ENCODE measurements at regions not wholly inside any gene's neighbourhood (a gene's known extent, or its start where the extent isn't known, plus 50 kb on each side); places are given as distances from the start of the nearest gene placed in this dataset.

DNA sequence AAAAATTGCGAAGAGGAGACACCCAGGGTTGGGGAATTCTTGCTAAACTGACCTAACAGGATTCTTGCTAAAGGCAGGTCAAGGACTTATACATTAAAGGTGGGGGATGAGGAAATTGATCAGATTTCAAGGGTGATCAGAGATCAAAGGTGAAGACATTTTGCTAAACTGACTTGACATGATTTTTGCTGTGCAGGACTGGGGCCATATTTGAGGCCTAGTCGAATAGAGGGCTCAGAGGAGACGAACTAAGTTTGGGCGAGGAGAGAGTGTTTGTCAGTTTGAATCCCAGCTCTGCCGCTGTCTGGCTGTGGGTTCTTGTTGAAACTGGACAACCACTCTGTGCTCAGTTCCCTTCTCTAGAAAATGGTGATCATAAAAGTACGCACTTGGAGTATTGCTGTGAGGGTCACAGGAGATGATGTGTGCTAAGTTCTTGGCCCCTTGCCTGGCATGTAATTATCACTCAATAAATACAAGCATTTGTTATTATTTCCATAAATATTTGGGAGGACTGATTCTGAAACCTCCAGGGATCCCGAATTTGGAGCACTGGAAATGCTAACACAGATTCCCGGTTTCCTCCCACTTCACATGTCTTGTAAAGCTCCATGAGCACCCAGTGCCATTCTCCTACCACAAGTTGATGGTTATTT is 364.8 kb upstream of the PROK2 start:
- Histone ChIP-seq H3K27ac (replicated peaks; ENCODE audit: low read length) (no peak overlapping the region), H2BK15ac (ENCODE audit: low read length) (no peak overlapping the region), H2BK5ac (ENCODE audit: low read length) (no peak overlapping the region), H3K9me3 (replicated peaks in 1 of 2; ENCODE audit: control insufficient read depth in 2 of 2, insufficient read depth in 1 of 2, low read depth in 1 of 2, low read length in 2 of 2) (peaks cover 0 to 2% of the 10 kb centered on the region in 2 donors), H2BK12ac (ENCODE audit: low read length) (no peak overlapping the region), H3K4ac (ENCODE audit: low read length) (no peak overlapping the region), H4K91ac (ENCODE audit: low read depth, low read length, poor library complexity) (no peak overlapping the region), H3K14ac (ENCODE audit: low read length) (no peak overlapping the region), H2BK120ac (ENCODE audit: low read depth, low read length) (no peak overlapping the region), H4K8ac (ENCODE audit: low read depth, low read length) (no peak overlapping the region), H3K36me3 (replicated peaks in 1 of 2; ENCODE audit: control insufficient read depth in 2 of 2, insufficient read depth in 2 of 2, low read length in 2 of 2) (no peaks in the 10 kb centered on the region), H3K9ac (ENCODE audit: low read depth, low read length, poor library complexity) (no peak overlapping the region), H3K18ac (ENCODE audit: low read length) (no peak overlapping the region), H3K4me2 (ENCODE audit: insufficient read depth, low read length, poor library complexity, severe bottlenecking) (no peak overlapping the region), H3K79me1 (ENCODE audit: low read depth, low read length) (no peaks in the 10 kb centered on the region), H3K23ac (ENCODE audit: low read depth, low read length, poor library complexity) (no peak overlapping the region), H3K4me1 (ENCODE audit: control insufficient read depth in 2 of 2, insufficient read depth in 1 of 2, low read depth in 1 of 2, low read length in 2 of 2) (peaks cover 1 to 4% of the 10 kb centered on the region in 2 donors), H3K27me3 (ENCODE audit: control insufficient read depth in 3 of 3, insufficient read depth in 3 of 3, low read depth in 1 of 3, low read length in 3 of 3) (no peaks in the 10 kb centered on the region), H2AK5ac (ENCODE audit: low read depth, low read length) (no peak overlapping the region), H2AFZ (ENCODE audit: low read length) (no peak overlapping the region), H3K4me3 (ENCODE audit: low read length in 2 of 2) (no peak overlapping the region)
- no CpG with 5 or more reads among the region's 8 CpGs for WGBS, 2 donors (ENCODE audit: extremely low coverage in 2 of 2, insufficient read length in 2 of 2, insufficient replicate concordance in 1 of 2)
- DNase-seq (ENCODE audit: low spot score): no peak

DNA sequence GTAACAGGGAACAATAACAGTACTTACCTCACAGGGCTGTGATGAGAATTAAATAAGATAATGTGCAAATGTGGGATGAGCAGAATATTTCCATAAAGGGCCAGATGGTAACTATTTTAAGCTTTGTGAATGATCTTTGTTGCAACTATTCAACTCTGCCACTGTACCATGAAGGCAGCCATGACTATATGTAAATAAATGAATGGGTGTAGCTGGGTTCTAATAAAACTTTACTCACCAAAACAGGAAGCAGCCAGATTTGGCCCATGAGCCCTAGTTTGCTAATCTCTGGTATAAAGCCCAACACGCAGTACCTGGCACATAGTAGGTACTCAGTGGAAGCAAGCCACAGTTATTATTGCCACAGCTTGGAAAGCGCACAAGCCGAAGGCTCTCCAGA is 362.7 kb upstream of the PROK2 start:
- no peak for DNase-seq (ENCODE audit: low spot score)
- no peak overlapping the region for H3K4me2 ChIP-seq (ENCODE audit: insufficient read depth, low read length, poor library complexity, severe bottlenecking)
- H3K18ac ChIP-seq (ENCODE audit: low read length): no peak overlapping the region
- H2BK5ac ChIP-seq (ENCODE audit: low read length): no peak overlapping the region
- no peaks in the 10 kb centered on the region for H3K9me3 ChIP-seq (replicated peaks in 1 of 2; ENCODE audit: control insufficient read depth in 2 of 2, insufficient read depth in 1 of 2, low read depth in 1 of 2, low read length in 2 of 2)
- H2BK12ac ChIP-seq (ENCODE audit: low read length): no peak overlapping the region
- H2AK5ac ChIP-seq (ENCODE audit: low read depth, low read length): no peak overlapping the region
- H3K79me1 ChIP-seq (ENCODE audit: low read depth, low read length): no peaks in the 10 kb centered on the region
- H3K27me3 ChIP-seq (ENCODE audit: control insufficient read depth in 3 of 3, insufficient read depth in 3 of 3, low read depth in 1 of 3, low read length in 3 of 3): no peaks in the 10 kb centered on the region
- no peaks in the 10 kb centered on the region for H3K36me3 ChIP-seq (replicated peaks in 1 of 2; ENCODE audit: control insufficient read depth in 2 of 2, insufficient read depth in 2 of 2, low read length in 2 of 2)
- peaks cover 3 to 4% of the 10 kb centered on the region in 2 donors for H3K4me1 ChIP-seq (ENCODE audit: control insufficient read depth in 2 of 2, insufficient read depth in 1 of 2, low read depth in 1 of 2, low read length in 2 of 2)
- no peak overlapping the region for H3K9ac ChIP-seq (ENCODE audit: low read depth, low read length, poor library complexity)
- no peak overlapping the region for H2AFZ ChIP-seq (ENCODE audit: low read length)
- no peak overlapping the region for H3K4ac ChIP-seq (ENCODE audit: low read length)
- H2BK15ac ChIP-seq (ENCODE audit: low read length): no peak overlapping the region
- no peak overlapping the region for H2BK120ac ChIP-seq (ENCODE audit: low read depth, low read length)
- no peak overlapping the region for H3K23ac ChIP-seq (ENCODE audit: low read depth, low read length, poor library complexity)
- H3K27ac ChIP-seq (replicated peaks; ENCODE audit: low read length): no peak overlapping the region
- H4K8ac ChIP-seq (ENCODE audit: low read depth, low read length): no peak overlapping the region
- H3K4me3 ChIP-seq (ENCODE audit: low read length in 2 of 2): no peak overlapping the region
- no CpG with 5 or more reads among the region's 3 CpGs for WGBS, 2 donors (ENCODE audit: extremely low coverage in 2 of 2, insufficient read length in 2 of 2, insufficient replicate concordance in 1 of 2)
- H3K14ac ChIP-seq (ENCODE audit: low read length): no peak overlapping the region
- no peak overlapping the region for H4K91ac ChIP-seq (ENCODE audit: low read depth, low read length, poor library complexity)

GRCh38 chr3:72145506-72146380 is 360.8 kb upstream of the PROK2 start:
- H3K4me2 ChIP-seq (ENCODE audit: insufficient read depth, low read length, poor library complexity, severe bottlenecking): no peak overlapping the region
- no peak overlapping the region for H2BK15ac ChIP-seq (ENCODE audit: low read length)
- H3K9ac ChIP-seq (ENCODE audit: low read depth, low read length, poor library complexity): no peak overlapping the region
- H3K23ac ChIP-seq (ENCODE audit: low read depth, low read length, poor library complexity): no peak overlapping the region
- H3K27ac ChIP-seq (replicated peaks; ENCODE audit: low read length): no peak overlapping the region
- WGBS, 2 donors (ENCODE audit: extremely low coverage in 2 of 2, insufficient read length in 2 of 2, insufficient replicate concordance in 1 of 2): no CpG with 5 or more reads among the region's 12 CpGs
- no peaks in the 10 kb centered on the region for H3K9me3 ChIP-seq (replicated peaks in 1 of 2; ENCODE audit: control insufficient read depth in 2 of 2, insufficient read depth in 1 of 2, low read depth in 1 of 2, low read length in 2 of 2)
- no peak overlapping the region for H3K18ac ChIP-seq (ENCODE audit: low read length)
- H4K91ac ChIP-seq (ENCODE audit: low read depth, low read length, poor library complexity): no peak overlapping the region
- no peaks in the 10 kb centered on the region for H3K79me1 ChIP-seq (ENCODE audit: low read depth, low read length)
- no peak overlapping the region for H2BK5ac ChIP-seq (ENCODE audit: low read length)
- no peak overlapping the region for H2AK5ac ChIP-seq (ENCODE audit: low read depth, low read length)
- H2BK12ac ChIP-seq (ENCODE audit: low read length): no peak overlapping the region
- H2AFZ ChIP-seq (ENCODE audit: low read length): no peak overlapping the region
- no peak overlapping the region for H2BK120ac ChIP-seq (ENCODE audit: low read depth, low read length)
- peaks cover 3 to 5% of the 10 kb centered on the region in 2 donors for H3K4me1 ChIP-seq (ENCODE audit: control insufficient read depth in 2 of 2, insufficient read depth in 1 of 2, low read depth in 1 of 2, low read length in 2 of 2)
- H4K8ac ChIP-seq (ENCODE audit: low read depth, low read length): no peak overlapping the region
- H3K4me3 ChIP-seq (ENCODE audit: low read length in 2 of 2): no peak overlapping the region
- H3K14ac ChIP-seq (ENCODE audit: low read length): no peak overlapping the region
- no peak overlapping the region for H3K4ac ChIP-seq (ENCODE audit: low read length)
- DNase-seq (ENCODE audit: low spot score): no peak
- no peaks in the 10 kb centered on the region for H3K27me3 ChIP-seq (ENCODE audit: control insufficient read depth in 3 of 3, insufficient read depth in 3 of 3, low read depth in 1 of 3, low read length in 3 of 3)
- H3K36me3 ChIP-seq (replicated peaks in 1 of 2; ENCODE audit: control insufficient read depth in 2 of 2, insufficient read depth in 2 of 2, low read length in 2 of 2): no peaks in the 10 kb centered on the region

DNA sequence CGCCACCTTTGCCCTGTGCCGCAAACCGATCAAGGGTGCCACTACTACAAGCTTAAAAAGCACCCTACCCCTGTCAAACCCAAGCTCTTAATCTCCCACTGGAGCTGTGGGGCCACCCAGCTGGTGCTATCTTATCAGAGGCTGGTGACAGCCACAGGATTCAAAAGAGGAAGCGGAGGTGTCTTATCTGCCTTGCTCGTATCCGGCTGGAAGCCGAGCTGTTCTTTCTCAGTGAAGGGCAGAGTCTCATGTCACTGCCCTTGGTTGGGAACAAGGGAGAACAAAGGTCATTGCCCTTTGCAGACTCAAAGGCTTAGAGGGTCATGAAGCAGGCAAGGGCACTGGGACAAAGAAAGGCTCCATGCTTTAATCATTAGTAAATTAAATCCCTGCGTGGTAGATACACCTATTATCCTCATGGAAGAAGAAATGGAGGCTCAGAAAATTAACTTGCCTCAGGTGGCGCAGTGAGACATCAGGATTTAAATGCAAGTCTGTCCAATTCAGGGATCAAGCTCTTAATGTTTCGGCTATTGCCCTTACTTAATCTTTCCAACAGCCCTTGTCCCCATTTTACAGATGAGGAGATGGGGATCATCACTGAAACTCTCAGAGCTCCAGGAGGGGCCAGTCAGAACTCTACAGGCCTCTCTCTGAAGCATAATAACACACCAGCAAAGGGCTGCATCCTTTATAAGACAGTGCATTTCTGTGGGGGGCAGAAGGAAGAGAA is 360.0 kb upstream of the PROK2 start:
- no peak overlapping the region for H3K4ac ChIP-seq (ENCODE audit: low read length)
- no peak for DNase-seq (ENCODE audit: low spot score)
- H3K79me1 ChIP-seq (ENCODE audit: low read depth, low read length): no peaks in the 10 kb centered on the region
- H3K4me2 ChIP-seq (ENCODE audit: insufficient read depth, low read length, poor library complexity, severe bottlenecking): no peak overlapping the region
- H3K4me3 ChIP-seq (ENCODE audit: low read length in 2 of 2): no peak overlapping the region
- H3K4me1 ChIP-seq (ENCODE audit: control insufficient read depth in 2 of 2, insufficient read depth in 1 of 2, low read depth in 1 of 2, low read length in 2 of 2): peaks cover 3 to 5% of the 10 kb centered on the region in 2 donors
- no peak overlapping the region for H2AFZ ChIP-seq (ENCODE audit: low read length)
- H2BK15ac ChIP-seq (ENCODE audit: low read length): no peak overlapping the region
- no peak overlapping the region for H4K8ac ChIP-seq (ENCODE audit: low read depth, low read length)
- no peaks in the 10 kb centered on the region for H3K9me3 ChIP-seq (replicated peaks in 1 of 2; ENCODE audit: control insufficient read depth in 2 of 2, insufficient read depth in 1 of 2, low read depth in 1 of 2, low read length in 2 of 2)
- H3K27me3 ChIP-seq (ENCODE audit: control insufficient read depth in 3 of 3, insufficient read depth in 3 of 3, low read depth in 1 of 3, low read length in 3 of 3): no peaks in the 10 kb centered on the region
- no peak overlapping the region for H2BK12ac ChIP-seq (ENCODE audit: low read length)
- no peak overlapping the region for H3K9ac ChIP-seq (ENCODE audit: low read depth, low read length, poor library complexity)
- no peak overlapping the region for H3K23ac ChIP-seq (ENCODE audit: low read depth, low read length, poor library complexity)
- no peak overlapping the region for H4K91ac ChIP-seq (ENCODE audit: low read depth, low read length, poor library complexity)
- H3K27ac ChIP-seq (replicated peaks; ENCODE audit: low read length): no peak overlapping the region
- H3K36me3 ChIP-seq (replicated peaks in 1 of 2; ENCODE audit: control insufficient read depth in 2 of 2, insufficient read depth in 2 of 2, low read length in 2 of 2): no peaks in the 10 kb centered on the region
- no peak overlapping the region for H2AK5ac ChIP-seq (ENCODE audit: low read depth, low read length)
- H2BK120ac ChIP-seq (ENCODE audit: low read depth, low read length): no peak overlapping the region
- H3K18ac ChIP-seq (ENCODE audit: low read length): no peak overlapping the region
- no peak overlapping the region for H3K14ac ChIP-seq (ENCODE audit: low read length)
- no CpG with 5 or more reads among the region's 10 CpGs for WGBS, 2 donors (ENCODE audit: extremely low coverage in 2 of 2, insufficient read length in 2 of 2, insufficient replicate concordance in 1 of 2)
- H2BK5ac ChIP-seq (ENCODE audit: low read length): no peak overlapping the region

Measured in neuronal stem cell (in vitro differentiated cells).